ENCODE measurements at regions not wholly inside any gene's neighbourhood (a gene's known extent, or its start where the extent isn't known, plus 50 kb on each side); places are given as distances from the start of the nearest gene placed in this dataset.

GRCh38 chr1:232204269-232204668 is 425.7 kb downstream of the SIPA1L2 start:
- no peak for DNase-seq (ENCODE audit: low read depth, low spot score)

GRCh38 chr1:232201024-232201423 is 428.9 kb downstream of the SIPA1L2 start:
- DNase-seq (ENCODE audit: low read depth, low spot score), result no peak

- no peak for DNase-seq (ENCODE audit: low read depth, low spot score)
Observed at GRCh38 chr1:232196042-232196441, 433.9 kb downstream of the SIPA1L2 start.

DNA sequence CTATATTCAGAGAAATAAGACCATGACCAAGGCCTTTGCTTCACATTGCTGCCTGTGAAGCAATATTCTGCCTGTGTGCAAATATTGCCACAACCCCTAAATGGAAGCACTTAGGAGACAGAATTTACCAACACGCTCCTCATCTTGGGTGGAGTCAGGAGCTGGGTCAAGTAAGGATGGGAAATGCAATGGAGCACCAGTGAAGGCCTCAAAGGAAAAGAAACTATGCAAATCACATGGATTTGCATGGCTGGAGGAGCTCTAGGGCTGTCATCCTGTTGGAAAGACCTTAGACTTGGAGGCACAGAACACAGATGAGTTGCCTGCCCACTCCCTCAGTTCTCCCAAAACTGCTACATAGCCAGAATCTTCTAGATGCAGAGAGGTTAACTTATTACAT is 435.5 kb downstream of the SIPA1L2 start:
- no peak for DNase-seq (ENCODE audit: low read depth, low spot score)

GRCh38 chr1:232193451-232193783 is 436.5 kb downstream of the SIPA1L2 start:
- no peak for DNase-seq (ENCODE audit: low read depth, low spot score)

DNA sequence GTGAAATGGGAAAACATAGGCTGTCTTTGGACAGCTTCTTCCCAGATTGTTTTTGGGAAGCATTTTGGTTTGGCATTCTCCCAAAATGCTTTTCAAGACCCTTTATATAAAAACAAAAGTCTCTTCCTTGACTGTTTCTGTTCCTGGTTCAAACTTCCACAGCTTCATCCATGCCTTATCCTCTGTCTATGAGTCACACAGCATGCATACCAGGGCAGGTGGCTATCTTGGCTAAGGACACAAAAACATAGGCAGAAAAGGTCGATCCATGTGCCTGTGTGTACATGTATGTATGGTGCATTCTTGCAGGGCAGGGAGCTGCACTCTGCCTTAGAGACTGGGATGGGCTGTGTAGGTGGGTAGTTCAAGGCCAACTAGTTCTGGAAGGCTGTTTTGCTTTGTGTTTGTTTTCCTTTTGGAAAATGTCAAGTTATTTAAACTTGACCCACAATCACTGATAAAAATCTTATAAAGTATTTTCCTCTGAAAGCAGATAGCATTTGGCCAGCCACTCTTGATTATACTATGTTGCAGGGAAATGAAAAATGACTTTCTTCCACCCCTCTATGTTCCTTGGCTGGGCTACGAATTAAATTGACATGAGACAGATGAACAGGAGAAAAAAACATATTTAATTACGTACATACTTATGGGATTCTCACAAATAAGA is 437.0 kb downstream of the SIPA1L2 start:
- DNase-seq (ENCODE audit: low read depth, low spot score), result no peak

GRCh38 chr1:232191560-232191959 is 438.4 kb downstream of the SIPA1L2 start:
- no peak for DNase-seq (ENCODE audit: low read depth, low spot score)

- DNase-seq (ENCODE audit: low read depth, low spot score), result no peak
Observed at GRCh38 chr1:232188318-232188717, 441.6 kb downstream of the SIPA1L2 start.

DNA sequence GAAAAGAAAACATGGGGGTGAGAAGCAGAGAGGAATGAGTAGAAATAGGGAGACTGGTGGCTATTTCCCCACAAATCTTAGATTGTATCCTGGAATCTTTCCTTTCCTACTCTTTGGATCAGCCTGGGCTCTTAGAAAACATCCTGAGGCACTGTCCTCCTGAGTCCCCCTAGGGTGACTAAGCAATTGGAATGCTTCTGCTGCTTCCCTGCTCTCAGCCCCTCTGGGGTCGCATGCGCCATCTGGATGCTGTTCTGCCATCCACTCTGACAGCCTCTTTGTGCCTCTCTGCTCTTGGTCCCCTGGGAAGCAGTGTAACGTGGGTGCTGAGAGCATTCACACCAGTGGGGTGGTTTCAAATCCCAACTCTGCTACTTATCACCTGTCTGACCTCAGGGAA is 443.0 kb downstream of the SIPA1L2 start:
- no peak for DNase-seq (ENCODE audit: low read depth, low spot score)

- no peak for DNase-seq (ENCODE audit: low read depth, low spot score)
Observed at GRCh38 chr1:232184561-232185530, 445.1 kb downstream of the SIPA1L2 start.

GRCh38 chr1:232183802-232184201 is 446.1 kb downstream of the SIPA1L2 start:
- no peak for DNase-seq (ENCODE audit: low read depth, low spot score)

GRCh38 chr1:232183266-232183800 is 446.6 kb downstream of the SIPA1L2 start:
- no peak for DNase-seq (ENCODE audit: low read depth, low spot score)

DNA sequence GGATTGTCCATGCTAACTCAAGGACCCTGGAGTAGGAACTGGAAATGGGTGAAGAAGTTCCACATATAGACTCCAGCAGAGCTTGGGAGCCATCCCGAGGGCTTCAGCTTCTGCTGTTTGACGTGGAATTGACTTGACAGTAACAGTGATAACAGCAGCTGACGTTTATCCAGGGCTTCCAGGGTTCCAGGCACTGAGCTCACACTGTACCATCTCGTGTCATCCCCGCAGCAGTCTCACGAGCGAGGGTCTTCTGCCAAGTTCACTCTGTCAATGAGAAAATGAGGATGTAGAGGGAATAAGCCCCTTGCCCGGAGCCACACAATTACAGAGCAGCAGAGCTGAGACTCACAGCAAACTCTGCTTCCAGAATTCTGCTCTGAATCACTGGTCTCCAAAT is 447.7 kb downstream of the SIPA1L2 start:
- DNase-seq (ENCODE audit: low read depth, low spot score), result no peak

GRCh38 chr1:232180779-232181136 is 449.2 kb downstream of the SIPA1L2 start:
- DNase-seq (ENCODE audit: low read depth, low spot score), result no peak

- DNase-seq (ENCODE audit: low read depth, low spot score), result no peak
Observed at GRCh38 chr1:232179896-232180778, 449.8 kb downstream of the SIPA1L2 start.

GRCh38 chr1:232178191-232178590 is 451.7 kb downstream of the SIPA1L2 start:
- no peak for DNase-seq (ENCODE audit: low read depth, low spot score)

DNA sequence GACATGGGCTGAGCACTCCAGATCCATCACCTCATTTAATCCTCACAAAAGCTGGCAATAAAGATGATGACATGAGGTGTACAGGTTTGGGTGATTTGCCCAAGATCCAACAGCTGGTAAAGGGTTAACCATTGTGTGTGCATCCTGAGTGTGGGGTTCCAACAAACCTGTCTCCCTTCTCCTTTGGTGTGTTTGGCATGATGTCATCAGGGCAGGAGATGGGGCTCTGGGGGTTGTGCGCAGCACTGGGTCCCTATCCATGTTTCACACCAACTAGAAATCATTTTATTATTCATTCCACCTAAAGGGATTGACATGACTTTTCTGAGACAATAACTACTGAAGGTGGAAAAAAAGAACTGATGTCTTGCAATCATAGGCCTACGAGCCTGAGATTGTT is 452.5 kb downstream of the SIPA1L2 start:
- no peak for DNase-seq (ENCODE audit: low read depth, low spot score)

DNA sequence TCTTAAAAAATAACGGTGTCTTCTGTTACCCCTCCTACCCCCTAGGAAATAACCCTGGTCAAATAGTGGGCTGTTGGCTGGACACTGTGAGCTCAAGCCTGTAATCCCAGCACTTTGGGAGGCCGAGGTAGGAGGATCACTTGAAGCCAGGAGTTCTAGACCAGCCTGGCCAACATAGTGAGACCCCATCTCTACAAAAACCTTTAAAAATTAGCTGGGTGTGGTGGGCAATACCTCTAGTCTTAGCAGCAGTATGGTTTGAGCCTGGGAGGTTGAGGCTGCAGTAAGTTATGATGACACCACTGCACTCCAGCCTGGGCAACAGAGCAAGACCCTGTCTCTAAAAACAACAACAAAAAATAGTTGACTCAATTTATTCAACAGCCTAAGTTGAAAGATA is 453.7 kb downstream of the SIPA1L2 start:
- no peak for DNase-seq (ENCODE audit: low read depth, low spot score)

DNA sequence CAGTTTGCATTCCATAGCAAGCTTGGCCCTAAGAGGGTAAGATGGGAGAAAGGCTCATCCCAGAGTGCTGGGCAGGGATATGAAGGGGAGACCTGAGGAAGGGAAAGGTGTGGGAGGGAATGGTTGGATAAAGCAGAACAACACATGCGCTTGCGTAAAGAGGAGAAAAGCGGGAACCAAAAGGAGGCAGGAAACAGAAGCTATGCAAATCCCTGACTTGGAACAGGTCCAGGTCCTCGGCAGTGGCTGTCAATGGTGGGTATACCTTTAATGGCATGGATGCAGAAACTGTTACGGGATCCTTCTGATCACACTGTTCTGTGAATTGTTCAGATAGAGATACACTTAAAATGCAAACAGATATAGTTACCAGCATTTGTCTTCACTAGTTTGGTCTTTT is 455.6 kb downstream of the SIPA1L2 start:
- DNase-seq (ENCODE audit: low read depth, low spot score), result no peak

GRCh38 chr1:232172563-232172962 is 457.4 kb downstream of the SIPA1L2 start:
- no peak for DNase-seq (ENCODE audit: low read depth, low spot score)

DNA sequence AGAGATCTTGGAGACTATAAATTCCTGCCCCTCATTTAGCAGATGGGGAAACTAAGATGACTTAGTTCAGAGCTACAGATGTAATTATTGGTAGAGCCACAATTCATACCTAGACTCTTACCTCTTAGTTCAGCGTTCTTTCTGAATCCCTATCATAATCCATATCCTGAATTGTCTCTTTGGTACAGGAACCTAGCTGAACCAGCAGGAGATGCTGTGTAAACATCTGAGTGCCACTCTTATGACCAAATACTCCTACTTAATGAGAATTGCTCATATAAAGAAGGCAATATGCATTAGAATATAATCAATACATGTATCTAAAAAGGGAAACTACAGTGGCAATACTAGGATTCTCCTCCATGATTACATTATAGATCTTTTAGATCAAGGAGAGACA is 459.0 kb downstream of the SIPA1L2 start:
- DNase-seq (ENCODE audit: low read depth, low spot score), result no peak

- no peak for DNase-seq (ENCODE audit: low read depth, low spot score)
Observed at GRCh38 chr1:232169436-232169835, 460.5 kb downstream of the SIPA1L2 start.

Data from smooth muscle cell of the brain vasculature (primary cell).